MM.1S (cell line): ENCODE measurements at regions not wholly inside any gene's neighbourhood (a gene's known extent, or its start where the extent isn't known, plus 50 kb on each side); places are given as distances from the start of the nearest gene placed in this dataset.

Experiments used
- EZH2 ChIP-seq: fragments of 300-600 bp; sonication (generic); optimal IDR thresholded peaks from 2 replicates; pipeline ENCODE3; 2017; ENCODE audit warnings: low read depth, mild to moderate bottlenecking, antibody characterized with exemption, low read length, mixed read lengths
- TF ChIP-seq, protein P1 (sequence below): fragments of 300-600 bp; sonication (generic); IDR thresholded peaks from 2 replicates; pipeline ENCODE4 v1.5.1; 2016; ENCODE audit warnings: antibody characterized with exemption, low read length, mixed read lengths

DNA sequence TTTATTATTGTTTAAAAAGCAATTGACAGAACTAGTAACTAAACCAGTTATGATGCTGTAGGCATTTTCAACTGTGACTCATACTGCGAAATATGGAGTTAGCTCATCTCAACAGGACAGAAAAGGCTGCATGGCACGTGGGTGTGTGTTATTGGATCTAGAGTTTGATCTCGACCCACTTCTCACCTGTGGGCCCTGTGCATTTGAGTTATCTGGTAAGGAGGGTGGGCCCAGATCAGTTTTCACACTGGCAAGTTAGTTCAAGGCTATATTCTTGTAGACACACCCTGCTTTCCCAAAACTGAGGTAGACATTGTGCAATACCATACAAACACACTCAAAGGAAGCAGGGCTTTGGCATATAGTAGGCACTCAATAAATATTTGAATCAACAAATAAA, 71.3 kb upstream of the PRDX6 start:
- TF ChIP-seq, protein P1, sequence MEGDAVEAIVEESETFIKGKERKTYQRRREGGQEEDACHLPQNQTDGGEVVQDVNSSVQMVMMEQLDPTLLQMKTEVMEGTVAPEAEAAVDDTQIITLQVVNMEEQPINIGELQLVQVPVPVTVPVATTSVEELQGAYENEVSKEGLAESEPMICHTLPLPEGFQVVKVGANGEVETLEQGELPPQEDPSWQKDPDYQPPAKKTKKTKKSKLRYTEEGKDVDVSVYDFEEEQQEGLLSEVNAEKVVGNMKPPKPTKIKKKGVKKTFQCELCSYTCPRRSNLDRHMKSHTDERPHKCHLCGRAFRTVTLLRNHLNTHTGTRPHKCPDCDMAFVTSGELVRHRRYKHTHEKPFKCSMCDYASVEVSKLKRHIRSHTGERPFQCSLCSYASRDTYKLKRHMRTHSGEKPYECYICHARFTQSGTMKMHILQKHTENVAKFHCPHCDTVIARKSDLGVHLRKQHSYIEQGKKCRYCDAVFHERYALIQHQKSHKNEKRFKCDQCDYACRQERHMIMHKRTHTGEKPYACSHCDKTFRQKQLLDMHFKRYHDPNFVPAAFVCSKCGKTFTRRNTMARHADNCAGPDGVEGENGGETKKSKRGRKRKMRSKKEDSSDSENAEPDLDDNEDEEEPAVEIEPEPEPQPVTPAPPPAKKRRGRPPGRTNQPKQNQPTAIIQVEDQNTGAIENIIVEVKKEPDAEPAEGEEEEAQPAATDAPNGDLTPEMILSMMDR: no peak
- no peak for TF ChIP-seq EZH2
